Neuronal stem cell (in vitro differentiated cells): ENCODE measurements at regions not wholly inside any gene's neighbourhood (a gene's known extent, or its start where the extent isn't known, plus 50 kb on each side); places are given as distances from the start of the nearest gene placed in this dataset.

ENCODE experiments used
- DNase-seq: peaks from one replicate; pipeline ENCODE4 v3.0.0-alpha.2; 2013; ENCODE audit warnings: low spot score
- H2AFZ ChIP-seq: one replicate; pipeline ENCODE4 v1.6.1; 2013; ENCODE audit warnings: mild to moderate bottlenecking, low read length, inconsistent platforms
- H2AK5ac ChIP-seq: 2 replicates; pipeline ENCODE4 v1.6.1; 2013; ENCODE audit warnings: low read depth, mild to moderate bottlenecking, inconsistent platforms, low read length, moderate library complexity, mixed read lengths
- H2BK120ac ChIP-seq: 2 replicates; pipeline ENCODE4 v1.6.1; 2013; ENCODE audit warnings: low read depth, mild to moderate bottlenecking, inconsistent platforms, low read length, moderate library complexity, mixed read lengths
- H2BK12ac ChIP-seq: one replicate; pipeline ENCODE4 v1.6.1; 2013; ENCODE audit warnings: low read length, inconsistent platforms
- H2BK15ac ChIP-seq: 2 replicates; pipeline ENCODE4 v1.6.1; 2013; ENCODE audit warnings: mild to moderate bottlenecking, low read length, inconsistent platforms, mixed read lengths
- H2BK5ac ChIP-seq: one replicate; pipeline ENCODE4 v1.6.1; 2013; ENCODE audit warnings: inconsistent platforms, mild to moderate bottlenecking, low read length, moderate library complexity
- H3K14ac ChIP-seq: one replicate; pipeline ENCODE4 v1.6.1; 2013; ENCODE audit warnings: low read length, inconsistent platforms
- H3K18ac ChIP-seq: 2 replicates; pipeline ENCODE4 v1.6.1; 2013; ENCODE audit warnings: low read length, inconsistent platforms
- H3K23ac ChIP-seq: 2 replicates; pipeline ENCODE4 v1.6.1; 2013; ENCODE audit warnings: low read depth, mild to moderate bottlenecking, mixed read lengths, low read length, inconsistent platforms; ENCODE audit not compliant: poor library complexity
- H3K27ac ChIP-seq: replicated peaks from 3 replicates; pipeline ENCODE4 v1.5.1; 2013; ENCODE audit warnings: low read length, inconsistent platforms
- H3K27me3 ChIP-seq, 3 experiments: 2 replicates each; pipeline ENCODE4 v1.6.1; 2013; ENCODE audit warnings: low read length in 3 of 3, mild to moderate bottlenecking in 2 of 3, inconsistent platforms in 1 of 3, low read depth in 1 of 3, mixed read lengths in 1 of 3, moderate library complexity in 1 of 3; ENCODE audit not compliant: control insufficient read depth in 3 of 3, insufficient read depth in 3 of 3
- H3K36me3 ChIP-seq, 2 donors: replicated peaks in 1 of 2; 2 replicates each; pipeline ENCODE4 v1.6.1; 2013; ENCODE audit warnings: low read length in 2 of 2; ENCODE audit not compliant: control insufficient read depth in 2 of 2, insufficient read depth in 2 of 2
- H3K4ac ChIP-seq: 2 replicates; pipeline ENCODE4 v1.6.1; 2013; ENCODE audit warnings: inconsistent platforms, mild to moderate bottlenecking, low read length, moderate library complexity
- H3K4me1 ChIP-seq, 2 donors: 1 replicate in 1 of 2; 2 replicates in 1 of 2; pipeline ENCODE4 v1.6.1; 2013; ENCODE audit warnings: low read length in 2 of 2, low read depth in 1 of 2; ENCODE audit not compliant: control insufficient read depth in 2 of 2, insufficient read depth in 1 of 2
- H3K4me2 ChIP-seq: one replicate; pipeline ENCODE4 v1.6.1; 2013; ENCODE audit warnings: mild to moderate bottlenecking, low read length, inconsistent platforms; ENCODE audit not compliant: insufficient read depth, poor library complexity, severe bottlenecking
- H3K4me3 ChIP-seq, 2 donors: 2 replicates each; pipeline ENCODE4 v1.5.1; 2013; ENCODE audit warnings: low read length in 2 of 2, mild to moderate bottlenecking in 2 of 2, inconsistent platforms in 1 of 2, moderate library complexity in 1 of 2
- H3K79me1 ChIP-seq: one replicate; pipeline ENCODE4 v1.6.1; 2013; ENCODE audit warnings: low read depth, mild to moderate bottlenecking, inconsistent platforms, low read length, moderate library complexity
- H3K9ac ChIP-seq: one replicate; pipeline ENCODE4 v1.6.1; 2013; ENCODE audit warnings: mild to moderate bottlenecking, low read depth, low read length, inconsistent platforms; ENCODE audit not compliant: poor library complexity
- H3K9me3 ChIP-seq, 2 donors: replicated peaks in 1 of 2; 2 replicates each; pipeline versions ENCODE3 to v1.6.1; 2013; ENCODE audit warnings: low read length in 2 of 2, mild to moderate bottlenecking in 2 of 2, inconsistent platforms in 1 of 2, low read depth in 1 of 2, mixed read lengths in 1 of 2, moderate library complexity in 1 of 2; ENCODE audit not compliant: control insufficient read depth in 2 of 2, insufficient read depth in 1 of 2
- H4K8ac ChIP-seq: one replicate; pipeline ENCODE4 v1.6.1; 2013; ENCODE audit warnings: low read depth, mild to moderate bottlenecking, inconsistent platforms, low read length, moderate library complexity
- H4K91ac ChIP-seq: one replicate; pipeline ENCODE4 v1.6.1; 2013; ENCODE audit warnings: low read length, low read depth, mild to moderate bottlenecking, inconsistent platforms; ENCODE audit not compliant: poor library complexity
- WGBS, 2 donors: extraction: QIAGEN DNeasy Blood & Tissue Kit; methylation state at CpG; one replicate each; pipeline ENCODE4 v1.1.7; 2013; ENCODE audit warnings: missing lambda C conversion rate in 2 of 2, mixed read lengths in 1 of 2; ENCODE audit not compliant: insufficient read length in 2 of 2, insufficient replicate concordance in 1 of 2; ENCODE audit errors: extremely low coverage in 2 of 2; 5-methylcytosine and 5-hydroxymethylcytosine counted together

- no peaks in the 10 kb centered on the region for H3K27me3 ChIP-seq
- no peaks in the 10 kb centered on the region for H3K9me3 ChIP-seq
- no peak overlapping the region for H3K4me2 ChIP-seq
- H2BK15ac ChIP-seq, result no peak overlapping the region
- no peak overlapping the region for H3K14ac ChIP-seq
- H2BK120ac ChIP-seq, result no peak overlapping the region
- H3K27ac ChIP-seq, result no peak overlapping the region
- H3K23ac ChIP-seq, result no peak overlapping the region
- H3K4me1 ChIP-seq, result peaks cover 1 to 4% of the 10 kb centered on the region in 2 donors
- no peak overlapping the region for H2AFZ ChIP-seq
- DNase-seq, result no peak
- H3K4ac ChIP-seq, result no peak overlapping the region
- no peak overlapping the region for H2BK12ac ChIP-seq
- H3K79me1 ChIP-seq, result no peaks in the 10 kb centered on the region
- H3K9ac ChIP-seq, result no peak overlapping the region
- no peak overlapping the region for H4K91ac ChIP-seq
- no peak overlapping the region for H2BK5ac ChIP-seq
- no peaks in the 10 kb centered on the region for H3K36me3 ChIP-seq
- H3K4me3 ChIP-seq, result no peak overlapping the region
- no peak overlapping the region for H4K8ac ChIP-seq
- no peak overlapping the region for H2AK5ac ChIP-seq
- H3K18ac ChIP-seq, result no peak overlapping the region
Measured at GRCh38 chr6:138600261-138600660, 101.0 kb upstream of the NHSL1 start.

GRCh38 chr6:138600726-138601125 is 101.4 kb upstream of the NHSL1 start:
- Histone ChIP-seq H4K91ac (no peak overlapping the region), H3K9me3 (no peaks in the 10 kb centered on the region), H3K79me1 (no peaks in the 10 kb centered on the region), H3K4me2 (no peak overlapping the region), H3K4me1 (peaks cover 1 to 4% of the 10 kb centered on the region in 2 donors), H3K18ac (no peak overlapping the region), H3K4ac (no peak overlapping the region), H2BK12ac (no peak overlapping the region), H3K14ac (no peak overlapping the region), H3K27me3 (no peaks in the 10 kb centered on the region), H3K23ac (no peak overlapping the region), H2AFZ (no peak overlapping the region), H4K8ac (no peak overlapping the region), H3K36me3 (no peaks in the 10 kb centered on the region), H2BK120ac (no peak overlapping the region), H2BK5ac (no peak overlapping the region), H3K27ac (no peak overlapping the region), H3K9ac (no peak overlapping the region), H2BK15ac (no peak overlapping the region), H3K4me3 (no peak overlapping the region), H2AK5ac (no peak overlapping the region)
- no peak for DNase-seq

GRCh38 chr6:138601128-138601527 is 101.8 kb upstream of the NHSL1 start:
- no peaks in the 10 kb centered on the region for H3K79me1 ChIP-seq
- no peak overlapping the region for H3K9ac ChIP-seq
- no peak overlapping the region for H2BK120ac ChIP-seq
- no peaks in the 10 kb centered on the region for H3K9me3 ChIP-seq
- no peak overlapping the region for H3K4me3 ChIP-seq
- H3K4me1 ChIP-seq, result peaks cover 0 to 4% of the 10 kb centered on the region in 2 donors
- no peak overlapping the region for H3K27ac ChIP-seq
- H2BK15ac ChIP-seq, result no peak overlapping the region
- no peaks in the 10 kb centered on the region for H3K27me3 ChIP-seq
- no peak overlapping the region for H3K18ac ChIP-seq
- H3K14ac ChIP-seq, result no peak overlapping the region
- H2BK12ac ChIP-seq, result no peak overlapping the region
- no peak overlapping the region for H3K23ac ChIP-seq
- H3K4me2 ChIP-seq, result no peak overlapping the region
- H2BK5ac ChIP-seq, result no peak overlapping the region
- H2AFZ ChIP-seq, result no peak overlapping the region
- H2AK5ac ChIP-seq, result no peak overlapping the region
- H4K91ac ChIP-seq, result no peak overlapping the region
- no peak for DNase-seq
- no peak overlapping the region for H3K4ac ChIP-seq
- H4K8ac ChIP-seq, result no peak overlapping the region
- no peaks in the 10 kb centered on the region for H3K36me3 ChIP-seq

DNA sequence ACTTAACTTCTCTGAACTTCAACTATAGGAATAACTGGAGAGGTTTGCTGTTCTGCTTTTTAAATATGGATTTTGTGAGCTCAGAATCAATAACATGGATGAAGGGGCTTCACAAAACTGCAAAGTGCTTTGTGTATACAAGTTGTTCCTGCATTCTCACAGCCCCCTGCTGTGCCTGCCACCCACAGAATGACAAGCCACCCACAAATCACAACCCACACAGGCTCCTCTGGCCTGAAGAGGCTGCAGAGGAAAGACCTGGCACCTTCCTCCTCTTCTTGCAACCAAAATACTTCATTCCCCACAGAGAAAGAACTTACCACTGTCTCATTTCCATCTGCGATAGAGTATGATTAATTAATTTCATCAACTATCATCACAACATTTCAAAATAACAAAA is 106.7 kb upstream of the NHSL1 start:
- Histone ChIP-seq H3K9me3 (no peaks in the 10 kb centered on the region), H2AFZ (no peak overlapping the region), H3K36me3 (no peaks in the 10 kb centered on the region), H3K27me3 (no peaks in the 10 kb centered on the region), H3K18ac (no peak overlapping the region), H4K91ac (no peak overlapping the region), H2AK5ac (no peak overlapping the region), H3K79me1 (peaks cover 2% of the 10 kb centered on the region), H3K9ac (no peak overlapping the region), H3K4ac (no peak overlapping the region), H3K23ac (no peak overlapping the region), H2BK12ac (no peak overlapping the region), H3K14ac (no peak overlapping the region), H2BK120ac (no peak overlapping the region), H2BK15ac (no peak overlapping the region), H4K8ac (no peak overlapping the region), H2BK5ac (no peak overlapping the region), H3K4me1 (peaks cover 4 to 9% of the 10 kb centered on the region in 2 donors), H3K27ac (no peak overlapping the region), H3K4me3 (no peak overlapping the region), H3K4me2 (no peak overlapping the region)
- no peak for DNase-seq
- no CpG with 5 or more reads among the region's 1 CpG for WGBS, 2 donors
